Tibial nerve (tissue), 3 donors: ENCODE measurements at regions not wholly inside any gene's neighbourhood (a gene's known extent, or its start where the extent isn't known, plus 50 kb on each side); places are given as distances from the start of the nearest gene placed in this dataset.

Source experiments
- CTCF ChIP-seq, 5 experiments: fragments of 200-600 bp in 3 of 5; fragments of 450-650 bp in 2 of 5; sonication (generic) in 3 of 5; IDR thresholded peaks; one replicate each; pipeline ENCODE4 v1.5.1; 2016 to 2019; ENCODE audit warnings: antibody characterized with exemption in 5 of 5, mild to moderate bottlenecking in 3 of 5, moderate library complexity in 2 of 5
- POLR2A ChIP-seq, 2 donors: fragments of 450-650 bp; IDR thresholded peaks; one replicate each; pipeline ENCODE4 v1.6.1; 2017; ENCODE audit warnings: antibody characterized with exemption in 2 of 2, mild to moderate bottlenecking in 2 of 2, moderate library complexity in 2 of 2

- TF ChIP-seq CTCF (IDR thresholded peaks at IDR 0.05) (no peak), POLR2A (IDR thresholded peaks at IDR 0.05) (no peak)
Measured at GRCh38 chr2:208595386-208596275, 189.0 kb downstream of the PTH2R start.
